Type B pancreatic cell (in vitro differentiated cells): ENCODE measurements at regions not wholly inside any gene's neighbourhood (a gene's known extent, or its start where the extent isn't known, plus 50 kb on each side); places are given as distances from the start of the nearest gene placed in this dataset.

Source experiments
- DNase-seq: peaks from one replicate; pipeline ENCODE4 v3.0.0; 2021; ENCODE audit warnings: mixed read lengths; ENCODE audit not compliant: unreplicated experiment; ENCODE audit errors: extremely low spot score
- H3K27ac Mint-ChIP-seq: 2 replicates; pipeline ENCODE4 v1.8.0; 2021; ENCODE audit warnings: mild to moderate bottlenecking, mixed read lengths
- H3K27me3 Mint-ChIP-seq: 2 replicates; pipeline ENCODE4 v1.8.0; 2021; ENCODE audit warnings: mixed read lengths
- H3K36me3 Mint-ChIP-seq: 2 replicates; pipeline ENCODE4 v1.8.0; 2021; ENCODE audit warnings: mixed read lengths
- H3K4me1 Mint-ChIP-seq: one replicate; pipeline ENCODE4 v1.8.0; 2021; ENCODE audit warnings: mixed read lengths; ENCODE audit not compliant: unreplicated experiment
- H3K4me3 Mint-ChIP-seq: 2 replicates; pipeline ENCODE4 v1.8.0; 2021; ENCODE audit warnings: mild to moderate bottlenecking, mixed read lengths
- H3K9me3 Mint-ChIP-seq: 2 replicates; pipeline ENCODE4 v1.8.0; 2021; ENCODE audit warnings: mixed read lengths
- CTCF ChIP-seq: fragments of 200-600 bp; sonication (generic); conservative IDR thresholded peaks from 2 replicates; pipeline ENCODE4 v1.5.0; 2021; ENCODE audit warnings: antibody characterized with exemption, mild to moderate bottlenecking

GRCh38 chr10:3424111-3424851 lies 251.7 kb upstream of the PITRM1 start:
- H3K9me3 Mint-ChIP-seq, result no peaks in the 10 kb centered on the region
- TF ChIP-seq CTCF, result no peak
- H3K4me1 Mint-ChIP-seq, result peaks cover 13% of the 10 kb centered on the region
- no peak for DNase-seq
- peaks cover 3% of the 10 kb centered on the region for H3K27me3 Mint-ChIP-seq
- no peaks in the 10 kb centered on the region for H3K36me3 Mint-ChIP-seq
- H3K27ac Mint-ChIP-seq, result no peak overlapping the region
- H3K4me3 Mint-ChIP-seq, result no peak overlapping the region

GRCh38 chr10:3423384-3423783 lies 250.8 kb upstream of the PITRM1 start:
- Mint-ChIP-seq H3K27ac (no peak overlapping the region), H3K27me3 (peaks cover 3% of the 10 kb centered on the region), H3K9me3 (no peaks in the 10 kb centered on the region), H3K36me3 (no peaks in the 10 kb centered on the region), H3K4me1 (peaks cover 16% of the 10 kb centered on the region), H3K4me3 (no peak overlapping the region)
- DNase-seq, result no peak
- TF ChIP-seq CTCF, result no peak

DNA sequence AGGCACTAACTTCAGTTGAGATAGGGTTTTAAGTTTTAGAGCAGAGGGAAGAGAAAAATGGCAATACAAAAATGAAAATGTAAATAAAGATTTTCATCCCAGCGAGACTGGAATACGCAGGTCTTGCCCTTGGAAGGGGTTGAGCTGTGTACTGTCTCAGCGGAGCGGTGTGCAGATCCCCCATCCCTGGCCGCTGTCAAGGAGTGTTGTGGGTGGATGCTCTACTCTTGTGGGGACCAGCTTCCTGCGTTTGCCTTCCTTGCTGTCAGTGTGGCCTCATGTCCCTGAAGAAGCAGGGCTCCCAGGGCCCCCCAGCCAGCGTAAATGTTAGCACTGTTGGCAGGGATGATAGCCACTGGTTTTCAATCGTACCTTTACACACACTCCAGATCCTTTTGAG lies 249.7 kb upstream of the PITRM1 start:
- no peak overlapping the region for H3K4me3 Mint-ChIP-seq
- no peak for TF ChIP-seq CTCF
- H3K9me3 Mint-ChIP-seq, result no peaks in the 10 kb centered on the region
- H3K27ac Mint-ChIP-seq, result no peak overlapping the region
- DNase-seq, result no peak
- H3K36me3 Mint-ChIP-seq, result no peaks in the 10 kb centered on the region
- peaks cover 3% of the 10 kb centered on the region for H3K27me3 Mint-ChIP-seq
- peaks cover 22% of the 10 kb centered on the region for H3K4me1 Mint-ChIP-seq

DNA sequence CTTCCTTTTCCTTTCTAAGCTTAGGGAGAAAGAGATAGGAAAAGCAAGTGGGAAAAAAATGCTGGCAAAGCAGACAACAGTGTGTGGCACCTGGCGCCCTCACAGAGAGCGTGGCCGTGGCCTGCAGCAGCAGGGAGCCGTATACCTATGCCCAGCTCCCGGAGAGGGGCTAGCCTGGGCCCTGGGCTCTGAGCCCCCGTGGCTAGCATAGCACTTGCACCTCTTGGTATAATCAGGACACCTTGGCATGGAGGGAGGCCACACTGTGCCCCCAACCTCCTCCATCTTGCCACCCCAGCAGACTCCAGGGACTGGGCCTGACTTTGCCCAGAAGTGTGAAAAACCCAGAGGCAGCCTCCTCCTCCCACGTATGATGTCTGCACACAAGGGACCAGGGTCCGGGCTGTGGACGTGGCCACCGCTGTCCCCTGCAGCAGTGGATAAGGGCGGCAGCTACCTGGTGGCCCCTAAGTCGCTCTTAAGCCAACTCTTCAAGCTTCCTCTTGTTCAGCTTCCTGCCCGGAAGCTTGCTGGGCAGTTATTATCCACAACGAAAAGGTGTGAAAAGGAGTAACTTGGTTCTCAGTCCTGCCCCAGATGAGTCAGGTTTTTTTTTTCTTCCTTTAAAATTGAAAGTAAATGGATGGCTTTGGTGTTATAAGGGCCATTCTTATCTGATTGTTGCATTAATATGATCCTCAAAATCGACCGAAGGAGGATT lies 249.1 kb upstream of the PITRM1 start:
- no peak for TF ChIP-seq CTCF
- Mint-ChIP-seq H3K27me3 (peaks cover 3% of the 10 kb centered on the region), H3K4me1 (peaks cover 22% of the 10 kb centered on the region), H3K27ac (no peak overlapping the region), H3K4me3 (no peak overlapping the region), H3K36me3 (no peaks in the 10 kb centered on the region), H3K9me3 (no peaks in the 10 kb centered on the region)
- DNase-seq, result peak; percentile 45

DNA sequence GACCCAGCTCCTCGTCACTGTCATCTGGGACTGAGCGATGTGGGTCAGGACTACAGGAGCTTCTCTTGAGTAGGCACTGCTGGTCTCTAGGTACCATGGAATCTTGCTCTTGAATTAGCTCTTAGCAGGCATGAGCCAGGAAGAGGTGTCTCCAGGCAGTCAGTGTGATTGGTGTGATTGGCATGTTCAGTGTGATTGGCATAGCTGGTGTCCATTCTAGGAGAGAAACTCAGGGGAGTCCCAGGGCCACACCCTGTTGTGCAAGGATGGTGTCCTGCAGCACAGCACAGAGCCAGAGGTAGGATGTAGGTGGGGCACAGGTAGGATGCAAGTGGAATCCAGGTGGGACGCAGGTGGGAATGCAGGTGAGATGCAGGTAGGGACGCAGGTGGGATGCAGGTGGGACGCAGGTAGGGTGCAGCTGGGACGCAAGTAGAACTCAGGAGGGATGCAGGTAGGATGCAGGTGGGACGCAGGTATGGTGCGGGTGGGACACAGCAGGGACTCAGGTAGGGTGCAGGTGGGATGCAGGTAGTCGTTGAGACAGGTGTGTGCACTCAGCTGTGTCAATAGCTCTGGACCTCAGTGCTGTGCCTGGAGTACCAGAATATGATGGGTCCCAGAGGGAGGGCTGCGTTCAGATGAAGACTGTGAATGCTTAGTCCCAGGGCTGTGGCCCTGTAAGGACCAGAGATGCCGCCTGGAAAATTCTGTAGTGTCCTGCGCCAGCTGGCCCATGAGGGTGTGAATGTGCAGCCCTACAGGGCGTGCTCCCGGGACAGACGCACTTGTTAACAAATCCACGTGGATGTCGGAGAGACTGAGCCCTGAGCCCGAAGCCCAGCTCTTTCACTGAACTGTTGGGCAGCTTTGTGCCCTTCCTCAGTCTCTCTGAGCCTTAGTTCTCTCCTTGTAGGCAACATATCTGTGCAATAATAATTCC lies 248.2 kb upstream of the PITRM1 start:
- Mint-ChIP-seq H3K9me3 (no peaks in the 10 kb centered on the region), H3K27ac (peak overlapping the region; percentile 44), H3K4me3 (no peak overlapping the region), H3K36me3 (no peaks in the 10 kb centered on the region), H3K27me3 (peaks cover 3% of the 10 kb centered on the region), H3K4me1 (peaks cover 18% of the 10 kb centered on the region)
- no peak for TF ChIP-seq CTCF
- peak; percentile 32 for DNase-seq
